Prostate gland (tissue), 2 donors: ENCODE measurements at regions not wholly inside any gene's neighbourhood (a gene's known extent, or its start where the extent isn't known, plus 50 kb on each side); places are given as distances from the start of the nearest gene placed in this dataset.

Experiments used
- POLR2A ChIP-seq: fragments of 450-650 bp; IDR thresholded peaks from one replicate; pipeline ENCODE4 v1.6.1; 2016; ENCODE audit warnings: antibody characterized with exemption, mild to moderate bottlenecking
- TF ChIP-seq, protein P1 (sequence below), 4 experiments: fragments of 200-600 bp in 2 of 4; fragments of 450-650 bp in 2 of 4; sonication (generic) in 2 of 4; IDR thresholded peaks; 1 replicate in 3 of 4; 2 replicates in 1 of 4; pipeline ENCODE4 v1.5.1; 2016 to 2019; ENCODE audit warnings: antibody characterized with exemption in 4 of 4, mild to moderate bottlenecking in 2 of 4, moderate library complexity in 2 of 4

- TF ChIP-seq POLR2A: no peak
- TF ChIP-seq, protein P1, sequence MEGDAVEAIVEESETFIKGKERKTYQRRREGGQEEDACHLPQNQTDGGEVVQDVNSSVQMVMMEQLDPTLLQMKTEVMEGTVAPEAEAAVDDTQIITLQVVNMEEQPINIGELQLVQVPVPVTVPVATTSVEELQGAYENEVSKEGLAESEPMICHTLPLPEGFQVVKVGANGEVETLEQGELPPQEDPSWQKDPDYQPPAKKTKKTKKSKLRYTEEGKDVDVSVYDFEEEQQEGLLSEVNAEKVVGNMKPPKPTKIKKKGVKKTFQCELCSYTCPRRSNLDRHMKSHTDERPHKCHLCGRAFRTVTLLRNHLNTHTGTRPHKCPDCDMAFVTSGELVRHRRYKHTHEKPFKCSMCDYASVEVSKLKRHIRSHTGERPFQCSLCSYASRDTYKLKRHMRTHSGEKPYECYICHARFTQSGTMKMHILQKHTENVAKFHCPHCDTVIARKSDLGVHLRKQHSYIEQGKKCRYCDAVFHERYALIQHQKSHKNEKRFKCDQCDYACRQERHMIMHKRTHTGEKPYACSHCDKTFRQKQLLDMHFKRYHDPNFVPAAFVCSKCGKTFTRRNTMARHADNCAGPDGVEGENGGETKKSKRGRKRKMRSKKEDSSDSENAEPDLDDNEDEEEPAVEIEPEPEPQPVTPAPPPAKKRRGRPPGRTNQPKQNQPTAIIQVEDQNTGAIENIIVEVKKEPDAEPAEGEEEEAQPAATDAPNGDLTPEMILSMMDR (IDR thresholded peaks at IDR 0.05): no peak
These were observed 217.0 kb downstream of the SATB1 start for GRCh38 chr3:18208091-18208490.
